ENCODE measurements at regions not wholly inside any gene's neighbourhood (a gene's known extent, or its start where the extent isn't known, plus 50 kb on each side); places are given as distances from the start of the nearest gene placed in this dataset.

DNA sequence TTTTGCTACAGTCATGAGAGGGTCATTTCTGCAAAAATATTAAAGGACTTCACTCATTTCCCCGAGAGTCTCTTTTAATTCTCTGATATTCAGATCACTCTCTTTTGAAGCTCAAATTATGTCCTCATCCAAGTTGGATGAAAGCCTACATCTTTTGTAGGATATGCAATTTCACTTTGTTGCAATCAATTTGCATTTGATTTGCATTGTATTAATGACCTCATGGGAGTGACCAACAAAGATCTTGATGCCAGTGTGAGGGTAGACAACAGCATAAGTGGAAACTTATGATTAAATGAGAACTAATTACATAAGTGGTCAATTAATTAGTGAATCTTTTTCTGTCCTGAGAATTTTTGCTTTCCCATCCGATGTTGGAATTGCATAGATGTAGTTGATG, 60.3 kb upstream of the UPP2 start:
- no peak for TF ChIP-seq Cebpa-rat (IDR thresholded peaks at IDR 0.05)
- H3K9ac ChIP-seq, result no peak overlapping the region
- no peaks in the 10 kb centered on the region for H3K36me3 ChIP-seq
- H3K9me3 ChIP-seq (replicated peaks in 1 of 11), result no peaks in the 10 kb centered on the region
- peak overlapping the region in 2 of 11 experiments; percentile 74 to 75; a peak in 2 of 22 replicates for H3K4me2 ChIP-seq
- H3K4me1 ChIP-seq, result peaks cover 14 to 23% (median 20%) of the 10 kb centered on the region in 10 experiments
- H4K20me1 ChIP-seq, result no peaks in the 10 kb centered on the region
- H3K4me3 ChIP-seq, result no peak overlapping the region
- no peaks in the 10 kb centered on the region for H3K27me3 ChIP-seq
- H3K27ac ChIP-seq, result no peak overlapping the region

DNA sequence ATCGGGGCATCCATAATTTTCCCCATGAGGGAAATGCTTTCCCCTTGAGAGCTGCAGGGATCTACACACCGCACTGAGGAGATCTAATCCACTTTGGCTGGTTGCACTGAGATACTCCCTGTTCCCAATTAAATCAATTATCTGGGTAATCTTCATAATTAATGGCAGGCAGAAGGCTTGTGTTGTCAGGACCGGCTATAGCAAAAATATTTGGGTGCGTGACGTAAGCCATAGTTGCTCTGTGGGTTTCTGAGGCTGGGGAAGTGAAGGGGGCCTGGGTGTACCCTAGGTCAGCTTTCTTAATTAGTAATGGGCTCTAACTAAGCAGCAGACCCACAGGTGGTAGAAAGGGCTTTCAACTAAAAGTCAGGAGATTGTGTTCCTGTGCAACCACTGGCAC, 62.8 kb upstream of the UPP2 start:
- H3K4me2 ChIP-seq, result no peak overlapping the region
- no peak overlapping the region for H3K9ac ChIP-seq
- H3K9me3 ChIP-seq (replicated peaks in 1 of 11), result no peaks in the 10 kb centered on the region
- no peaks in the 10 kb centered on the region for H4K20me1 ChIP-seq
- H3K36me3 ChIP-seq, result no peaks in the 10 kb centered on the region
- H3K4me1 ChIP-seq, result peaks cover 14 to 23% (median 20%) of the 10 kb centered on the region in 10 experiments
- no peak for TF ChIP-seq Cebpa-rat (IDR thresholded peaks at IDR 0.05)
- no peak overlapping the region for H3K27ac ChIP-seq
- H3K27me3 ChIP-seq, result no peaks in the 10 kb centered on the region
- H3K4me3 ChIP-seq, result no peak overlapping the region

DNA sequence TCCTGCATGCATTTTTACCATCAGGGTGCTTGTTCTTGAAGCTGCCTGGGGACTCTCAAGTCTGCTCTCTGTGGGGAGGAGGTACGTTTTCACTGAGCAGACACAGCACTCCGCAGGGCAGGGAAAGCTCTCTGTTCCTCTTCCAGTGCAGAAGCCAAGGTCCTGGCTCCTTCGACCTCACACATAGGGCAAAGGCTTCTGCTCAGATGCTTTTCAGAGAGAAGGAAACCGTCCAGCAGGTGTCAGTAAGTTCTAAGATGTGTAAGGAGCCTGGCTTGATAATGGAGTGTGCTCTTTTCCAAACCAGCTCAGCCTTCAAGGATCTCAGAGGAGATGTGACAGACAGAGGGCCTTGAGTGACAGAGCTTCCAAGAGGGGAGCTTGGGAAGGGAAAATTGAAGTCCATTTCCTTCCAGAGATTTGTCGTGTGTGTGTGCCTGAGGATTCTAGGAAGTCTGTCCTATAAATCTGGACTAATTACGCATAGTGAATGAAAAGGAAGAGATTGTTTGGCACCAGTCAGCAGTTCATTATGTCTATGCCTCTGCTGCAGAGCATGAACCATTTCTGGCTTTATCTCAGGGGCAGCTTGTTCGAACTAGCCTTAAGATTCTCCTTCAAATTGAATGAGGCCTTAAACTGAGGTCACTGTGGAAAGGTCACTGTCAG, 67.3 kb upstream of the UPP2 start:
- no peaks in the 10 kb centered on the region for H3K36me3 ChIP-seq
- no peak overlapping the region for H3K4me3 ChIP-seq
- no peak for TF ChIP-seq Cebpa-rat (IDR thresholded peaks at IDR 0.05)
- H3K4me2 ChIP-seq, result no peak overlapping the region
- no peaks in the 10 kb centered on the region for H3K4me1 ChIP-seq
- H4K20me1 ChIP-seq, result no peaks in the 10 kb centered on the region
- H3K9me3 ChIP-seq (replicated peaks in 1 of 11), result no peaks in the 10 kb centered on the region
- no peak overlapping the region for H3K9ac ChIP-seq
- no peak overlapping the region for H3K27ac ChIP-seq
- no peaks in the 10 kb centered on the region for H3K27me3 ChIP-seq

DNA sequence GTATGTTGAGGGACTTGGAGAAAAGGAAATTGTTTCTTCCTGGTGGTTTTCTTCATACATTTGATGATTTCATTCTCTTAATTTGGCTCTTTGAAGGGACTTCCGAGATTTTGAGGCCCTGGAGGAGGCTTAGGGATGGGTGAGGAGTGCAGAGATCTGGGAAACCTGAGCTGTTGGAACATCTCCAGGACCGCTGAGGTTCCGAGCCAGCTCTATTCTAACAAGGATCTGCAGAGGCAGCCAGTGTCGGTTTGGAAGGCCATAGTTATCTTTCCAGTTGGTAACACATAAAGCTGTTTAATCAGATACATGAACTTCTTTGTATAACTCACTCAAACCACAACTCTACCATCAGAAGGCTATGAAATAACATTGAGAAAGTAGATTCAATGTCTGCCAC, 70.3 kb upstream of the UPP2 start:
- Histone ChIP-seq H3K4me1 (no peaks in the 10 kb centered on the region), H3K4me3 (no peak overlapping the region), H3K4me2 (no peak overlapping the region), H4K20me1 (no peaks in the 10 kb centered on the region), H3K27ac (no peak overlapping the region), H3K9ac (no peak overlapping the region), H3K9me3 (replicated peaks in 1 of 11) (no peaks in the 10 kb centered on the region), H3K27me3 (no peaks in the 10 kb centered on the region), H3K36me3 (no peaks in the 10 kb centered on the region)
- TF ChIP-seq Cebpa-rat (IDR thresholded peaks at IDR 0.05), result no peak

- H3K4me1 ChIP-seq, result peaks cover 0 to 1% (median 0%) of the 10 kb centered on the region in 10 experiments; a peak in 1 of 20 replicates
- no peak overlapping the region for H3K9ac ChIP-seq
- H3K4me2 ChIP-seq, result no peak overlapping the region
- H3K27me3 ChIP-seq, result no peaks in the 10 kb centered on the region
- no peak for TF ChIP-seq Cebpa-rat (IDR thresholded peaks at IDR 0.05)
- H3K27ac ChIP-seq, result no peak overlapping the region
- H3K36me3 ChIP-seq, result no peaks in the 10 kb centered on the region
- no peaks in the 10 kb centered on the region for H3K9me3 ChIP-seq (replicated peaks in 1 of 11)
- no peaks in the 10 kb centered on the region for H4K20me1 ChIP-seq
- no peak overlapping the region for H3K4me3 ChIP-seq
These were observed 76.2 kb upstream of the UPP2 start for GRCh38 chr2:158025255-158025996.

GRCh38 chr2:158024288-158024898, 77.3 kb upstream of the UPP2 start:
- no peaks in the 10 kb centered on the region for H3K27me3 ChIP-seq
- H4K20me1 ChIP-seq, result no peaks in the 10 kb centered on the region
- H3K9me3 ChIP-seq (replicated peaks in 1 of 11), result no peaks in the 10 kb centered on the region
- H3K27ac ChIP-seq, result no peak overlapping the region
- TF ChIP-seq Cebpa-rat (IDR thresholded peaks at IDR 0.05), result no peak
- no peak overlapping the region for H3K4me3 ChIP-seq
- no peak overlapping the region for H3K4me2 ChIP-seq
- no peaks in the 10 kb centered on the region for H3K36me3 ChIP-seq
- peaks cover 0 to 9% (median 0%) of the 10 kb centered on the region in 10 experiments; a peak in 2 of 20 replicates for H3K4me1 ChIP-seq
- H3K9ac ChIP-seq, result no peak overlapping the region

DNA sequence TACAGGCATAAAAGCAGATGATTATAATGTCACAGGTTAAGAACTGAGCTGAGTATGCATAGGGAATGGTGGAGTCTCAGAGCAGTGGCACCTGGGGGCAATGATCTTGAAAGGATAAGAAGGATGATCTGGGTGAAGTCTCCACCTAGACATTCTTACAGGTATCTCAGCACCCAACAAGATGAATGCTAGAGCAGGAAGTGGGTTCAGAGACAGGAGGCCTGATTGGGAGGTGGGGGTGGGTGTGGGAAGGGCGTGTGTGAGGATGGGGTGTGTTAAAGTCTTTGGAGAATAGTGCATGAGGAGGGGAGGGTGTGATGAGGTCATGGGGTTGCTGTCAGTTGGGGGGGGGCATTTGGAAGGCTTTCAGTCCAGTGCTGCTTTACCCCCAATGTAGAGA, 78.8 kb upstream of the UPP2 start:
- H3K9ac ChIP-seq, result no peak overlapping the region
- H4K20me1 ChIP-seq, result no peaks in the 10 kb centered on the region
- peaks cover 0 to 9% (median 0%) of the 10 kb centered on the region in 10 experiments; a peak in 2 of 20 replicates for H3K4me1 ChIP-seq
- TF ChIP-seq Cebpa-rat (IDR thresholded peaks at IDR 0.05), result no peak
- H3K27ac ChIP-seq, result no peak overlapping the region
- no peaks in the 10 kb centered on the region for H3K9me3 ChIP-seq (replicated peaks in 1 of 11)
- H3K4me3 ChIP-seq, result no peak overlapping the region
- no peak overlapping the region for H3K4me2 ChIP-seq
- H3K27me3 ChIP-seq, result no peaks in the 10 kb centered on the region
- H3K36me3 ChIP-seq, result no peaks in the 10 kb centered on the region

DNA sequence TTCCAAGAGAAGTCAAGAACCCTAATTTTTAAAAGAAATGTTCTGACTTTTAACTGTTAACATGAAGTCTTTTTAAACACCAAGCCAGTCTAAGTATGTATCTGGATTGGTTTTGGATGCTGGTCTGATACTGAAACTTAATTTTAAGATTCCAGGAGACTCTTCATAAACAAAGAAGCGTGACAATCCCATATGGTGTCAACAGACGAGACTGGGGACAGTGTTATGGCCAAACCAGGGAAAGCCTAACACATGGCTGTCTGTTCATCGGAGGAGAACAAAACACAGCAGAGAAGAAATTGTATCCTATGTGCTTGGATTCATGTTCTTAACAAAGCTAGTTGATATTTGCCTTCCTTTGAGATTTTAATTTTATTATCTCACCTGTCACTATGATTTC, 80.5 kb upstream of the UPP2 start:
- peaks cover 0 to 9% (median 0%) of the 10 kb centered on the region in 10 experiments; a peak in 2 of 20 replicates for H3K4me1 ChIP-seq
- no peak overlapping the region for H3K9ac ChIP-seq
- no peaks in the 10 kb centered on the region for H3K27me3 ChIP-seq
- H3K4me3 ChIP-seq, result no peak overlapping the region
- no peak for TF ChIP-seq Cebpa-rat (IDR thresholded peaks at IDR 0.05)
- no peak overlapping the region for H3K27ac ChIP-seq
- no peaks in the 10 kb centered on the region for H4K20me1 ChIP-seq
- no peak overlapping the region for H3K4me2 ChIP-seq
- H3K9me3 ChIP-seq (replicated peaks in 1 of 11), result no peaks in the 10 kb centered on the region
- H3K36me3 ChIP-seq, result no peaks in the 10 kb centered on the region

DNA sequence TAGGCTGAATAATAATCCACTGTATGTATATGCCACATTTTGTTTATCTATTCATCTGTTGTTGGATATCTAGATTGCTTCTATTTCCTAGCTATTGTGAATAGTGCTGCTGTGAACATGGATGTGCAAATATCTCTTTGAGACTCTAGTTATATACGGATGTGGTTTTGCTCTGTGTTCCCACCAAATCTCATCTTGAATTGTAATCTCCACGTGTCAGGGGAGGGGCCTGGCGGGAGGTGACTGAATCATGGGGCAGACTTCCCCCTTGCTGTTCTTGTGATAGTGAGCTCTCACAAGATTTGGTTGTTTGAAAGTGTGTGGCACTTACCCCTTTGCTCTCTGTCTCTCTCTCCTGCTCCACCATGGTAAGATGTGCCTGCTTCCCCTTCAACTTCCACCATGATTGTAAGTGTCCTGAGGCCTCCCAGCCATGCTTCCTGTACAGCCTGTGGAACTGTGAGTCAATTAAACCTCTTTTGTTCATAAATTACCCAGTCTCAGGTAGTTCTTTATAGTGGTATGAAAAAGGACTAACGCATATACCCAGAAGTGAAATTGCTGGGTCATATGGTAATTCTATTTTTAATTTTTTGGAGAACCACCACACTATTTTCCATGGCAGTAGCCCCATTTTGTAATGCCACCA, 86.1 kb upstream of the UPP2 start:
- Histone ChIP-seq H3K9me3 (replicated peaks in 1 of 11) (peaks cover 0 to 7% (median 0%) of the 10 kb centered on the region in 11 experiments; a peak in 2 of 22 replicates), H3K4me3 (no peak overlapping the region), H3K27me3 (no peaks in the 10 kb centered on the region), H3K4me2 (peak overlapping the region in 3 of 11 experiments; percentile 13 to 24 (median 21); a peak in 2 of 22 replicates), H3K27ac (no peak overlapping the region), H3K4me1 (peaks cover 7 to 32% (median 21%) of the 10 kb centered on the region in 10 experiments; a peak in 19 of 20 replicates), H4K20me1 (no peaks in the 10 kb centered on the region), H3K9ac (no peak overlapping the region), H3K36me3 (no peaks in the 10 kb centered on the region)
- no peak for TF ChIP-seq Cebpa-rat (IDR thresholded peaks at IDR 0.05)

Data from BLaER1 treated with 17β-estradiol and CSF1 and Interleukin-3, amounts not matched to agents 10 nM and 100 nM (cell line).